GM23338 (cell line): ENCODE measurements at regions not wholly inside any gene's neighbourhood (a gene's known extent, or its start where the extent isn't known, plus 50 kb on each side); places are given as distances from the start of the nearest gene placed in this dataset.

Experiments used
- CREB1 ChIP-seq: fragments of 250-450 bp; sonication (Bioruptor Pico); IDR thresholded peaks from 2 replicates; pipeline ENCODE4 v1.5.0; 2020; ENCODE audit warnings: low read depth, mild to moderate bottlenecking, moderate library complexity
- ZNF114 ChIP-seq: fragments of 250-450 bp; sonication (Bioruptor Pico); IDR thresholded peaks from 2 replicates; pipeline ENCODE4 v1.5.0; 2020; ENCODE audit warnings: mild to moderate bottlenecking, moderate library complexity
- TF ChIP-seq, protein P1 (sequence below), 2 experiments: fragments of 200-600 bp in 1 of 2; sonication (generic) in 1 of 2; conservative IDR thresholded peaks; 2 replicates each; pipeline versions ENCODE4 v1.5.1 to v1.6.1; 2016 to 2017; ENCODE audit warnings: antibody characterized with exemption in 2 of 2, low read depth in 2 of 2, mild to moderate bottlenecking in 2 of 2, moderate library complexity in 1 of 2

DNA sequence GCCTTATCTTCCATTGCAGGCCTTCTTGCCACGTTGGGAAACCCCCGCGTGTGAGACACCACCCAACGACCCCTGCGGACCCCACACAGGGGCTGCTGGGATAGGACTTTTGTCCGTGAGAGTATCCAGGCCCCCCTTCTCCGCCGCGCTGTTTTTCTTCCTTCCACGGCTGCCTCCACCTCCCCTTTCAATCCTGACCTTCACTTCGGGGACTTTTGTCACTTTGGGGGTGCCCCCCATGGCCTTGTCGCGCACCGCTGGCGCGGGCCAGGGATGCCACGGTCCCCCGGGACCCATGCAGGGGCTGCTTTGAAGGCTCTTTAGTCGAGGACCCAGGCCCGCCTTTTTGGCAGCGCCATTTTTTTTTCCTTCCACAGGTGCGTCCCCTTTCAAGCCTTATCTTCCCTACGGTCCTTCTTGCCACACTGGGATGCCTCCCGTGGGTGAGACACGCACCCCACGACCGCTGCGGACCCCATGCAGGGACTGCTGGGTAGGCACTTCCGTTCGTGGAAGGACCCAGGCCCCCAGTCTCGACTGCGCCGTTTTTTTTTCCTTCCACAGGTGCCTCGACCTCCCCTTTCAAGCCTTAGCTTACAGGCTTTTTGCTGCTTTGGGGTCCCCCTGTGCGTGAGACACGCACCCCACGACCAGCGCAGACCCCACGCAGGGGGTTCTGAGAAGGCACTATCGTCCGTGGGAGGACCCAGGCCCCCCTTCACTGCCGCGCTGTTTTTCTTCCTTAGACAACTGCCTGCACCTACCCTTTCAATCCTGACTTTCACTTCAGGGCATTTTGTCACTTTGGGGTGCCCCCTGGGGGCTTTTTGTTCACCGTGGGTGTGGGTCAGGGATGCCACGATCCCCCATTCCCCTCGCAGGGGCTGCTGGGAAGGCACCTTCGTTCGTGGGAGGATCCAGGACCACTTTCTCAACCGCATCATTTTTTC is 267.4 kb downstream of the ALG10 start:
- TF ChIP-seq, protein P1, sequence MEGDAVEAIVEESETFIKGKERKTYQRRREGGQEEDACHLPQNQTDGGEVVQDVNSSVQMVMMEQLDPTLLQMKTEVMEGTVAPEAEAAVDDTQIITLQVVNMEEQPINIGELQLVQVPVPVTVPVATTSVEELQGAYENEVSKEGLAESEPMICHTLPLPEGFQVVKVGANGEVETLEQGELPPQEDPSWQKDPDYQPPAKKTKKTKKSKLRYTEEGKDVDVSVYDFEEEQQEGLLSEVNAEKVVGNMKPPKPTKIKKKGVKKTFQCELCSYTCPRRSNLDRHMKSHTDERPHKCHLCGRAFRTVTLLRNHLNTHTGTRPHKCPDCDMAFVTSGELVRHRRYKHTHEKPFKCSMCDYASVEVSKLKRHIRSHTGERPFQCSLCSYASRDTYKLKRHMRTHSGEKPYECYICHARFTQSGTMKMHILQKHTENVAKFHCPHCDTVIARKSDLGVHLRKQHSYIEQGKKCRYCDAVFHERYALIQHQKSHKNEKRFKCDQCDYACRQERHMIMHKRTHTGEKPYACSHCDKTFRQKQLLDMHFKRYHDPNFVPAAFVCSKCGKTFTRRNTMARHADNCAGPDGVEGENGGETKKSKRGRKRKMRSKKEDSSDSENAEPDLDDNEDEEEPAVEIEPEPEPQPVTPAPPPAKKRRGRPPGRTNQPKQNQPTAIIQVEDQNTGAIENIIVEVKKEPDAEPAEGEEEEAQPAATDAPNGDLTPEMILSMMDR (conservative IDR thresholded peaks at IDR 0.05; ENCODE audit: low read depth in 2 of 2): no peak
- TF ChIP-seq ZNF114 (no peak), CREB1 (CRISPR knock-in tag) (no peak)
